Lung (tissue), 11 donors: ENCODE measurements at regions not wholly inside any gene's neighbourhood (a gene's known extent, or its start where the extent isn't known, plus 50 kb on each side); places are given as distances from the start of the nearest gene placed in this dataset.

Source experiments
- ATAC-seq: fragments of 200-7000 bp; cut with Tn5 transposase; one replicate; pipeline ENCODE4 v1.9.1; 2020; ENCODE audit warnings: moderate number of reproducible peaks; ENCODE audit not compliant: insufficient read depth, low FRiP score
- DNase-seq, 3 donors: peaks; one replicate each; pipeline ENCODE4 v3.0.0-alpha.2; 2013 to 2017
- H3K27ac ChIP-seq, 2 donors: one replicate each; pipeline ENCODE4 v1.5.1; 2013; ENCODE audit warnings: mild to moderate bottlenecking in 2 of 2, moderate library complexity in 2 of 2, control low read depth in 1 of 2, inconsistent platforms in 1 of 2, low read depth in 1 of 2, low read length in 1 of 2
- H3K27me3 ChIP-seq, 3 donors: one replicate each; pipeline ENCODE4 v1.5.1; 2013; ENCODE audit warnings: low read length in 2 of 3; ENCODE audit not compliant: control insufficient read depth in 3 of 3, insufficient read depth in 3 of 3
- H3K36me3 ChIP-seq, 4 donors: one replicate each; pipeline ENCODE4 v1.5.1; 2013; ENCODE audit warnings: low read length in 4 of 4, mild to moderate bottlenecking in 1 of 4, moderate library complexity in 1 of 4; ENCODE audit not compliant: control insufficient read depth in 4 of 4, insufficient read depth in 4 of 4
- H3K4me1 ChIP-seq, 5 donors: one replicate each; pipeline ENCODE4 v1.5.1; 2013; ENCODE audit warnings: low read length in 5 of 5, mild to moderate bottlenecking in 2 of 5, moderate library complexity in 1 of 5; ENCODE audit not compliant: control insufficient read depth in 5 of 5, insufficient read depth in 5 of 5
- H3K4me3 ChIP-seq: one replicate; pipeline ENCODE4 v1.5.1; 2013; ENCODE audit warnings: mild to moderate bottlenecking, control low read depth, moderate library complexity
- H3K9ac ChIP-seq, 2 donors: one replicate each; pipeline ENCODE4 v1.5.1; 2013; ENCODE audit warnings: low read length in 2 of 2, control low read depth in 1 of 2; ENCODE audit not compliant: insufficient read depth in 1 of 2
- H3K9me3 ChIP-seq, 4 donors: one replicate each; pipeline ENCODE4 v1.5.1; 2013; ENCODE audit warnings: low read length in 3 of 4, mild to moderate bottlenecking in 1 of 4, moderate library complexity in 1 of 4; ENCODE audit not compliant: control insufficient read depth in 4 of 4, insufficient read depth in 3 of 4
- CTCF ChIP-seq: IDR thresholded peaks from 2 replicates; pipeline ENCODE4 v1.5.1; 2012; ENCODE audit warnings: mild to moderate bottlenecking; ENCODE audit errors: control extremely low read depth, extremely low read depth
- WGBS, 2 donors: extraction: QIAGEN DNeasy Blood & Tissue Kit; methylation state at CpG; one replicate each; pipeline ENCODE4 v1.1.7; 2013; 5-methylcytosine and 5-hydroxymethylcytosine counted together
- donor health status: control.
- donor health status: control.
- donor health status: Bipolar disorder and iron deficiency.
- donor health status: healthy.
- donor health status: DM: yes; HTN: yes; CAD: no.

GRCh38 chr4:120355881-120356280 lies 289.2 kb upstream of the MAD2L1 start:
- no peaks in the 10 kb centered on the region for H3K36me3 ChIP-seq
- no peak overlapping the region for H3K9ac ChIP-seq
- ATAC-seq = no peak
- no peaks in the 10 kb centered on the region for H3K27me3 ChIP-seq
- H3K9me3 ChIP-seq = no peaks in the 10 kb centered on the region
- H3K4me1 ChIP-seq = peaks cover 0 to 3% (median 0%) of the 10 kb centered on the region in 5 donors
- no peak overlapping the region for H3K27ac ChIP-seq
- no peak for TF ChIP-seq CTCF
- DNase-seq = peak in 2 of 3 donors; percentile 34 to 52
- no peak overlapping the region for H3K4me3 ChIP-seq

- ATAC-seq = no peak
- no peaks in the 10 kb centered on the region for H3K9me3 ChIP-seq
- peaks cover 0 to 3% (median 0%) of the 10 kb centered on the region in 5 donors for H3K4me1 ChIP-seq
- no peak overlapping the region for H3K9ac ChIP-seq
- H3K4me3 ChIP-seq = no peak overlapping the region
- no peaks in the 10 kb centered on the region for H3K36me3 ChIP-seq
- 46 to 65% methylated on average over 1 of the region's 1 CpG for WGBS, 2 donors
- no peaks in the 10 kb centered on the region for H3K27me3 ChIP-seq
- no peak for DNase-seq
- no peak overlapping the region for H3K27ac ChIP-seq
- TF ChIP-seq CTCF = no peak
Observed at GRCh38 chr4:120354381-120354780, 287.7 kb upstream of the MAD2L1 start.

- TF ChIP-seq CTCF = no peak
- no peaks in the 10 kb centered on the region for H3K9me3 ChIP-seq
- no peak for ATAC-seq
- no peak overlapping the region for H3K4me3 ChIP-seq
- no peaks in the 10 kb centered on the region for H3K36me3 ChIP-seq
- no peak for DNase-seq
- WGBS, 2 donors = 74 to 85% methylated on average over 6 of the region's 6 CpGs
- no peak overlapping the region for H3K27ac ChIP-seq
- peaks cover 0 to 3% (median 0%) of the 10 kb centered on the region in 5 donors for H3K4me1 ChIP-seq
- no peaks in the 10 kb centered on the region for H3K27me3 ChIP-seq
- no peak overlapping the region for H3K9ac ChIP-seq
Observed at GRCh38 chr4:120353235-120353634, 286.6 kb upstream of the MAD2L1 start.

- no peaks in the 10 kb centered on the region for H3K27me3 ChIP-seq
- H3K36me3 ChIP-seq = no peaks in the 10 kb centered on the region
- H3K9me3 ChIP-seq = no peaks in the 10 kb centered on the region
- H3K9ac ChIP-seq = no peak overlapping the region
- no peak for TF ChIP-seq CTCF
- H3K4me3 ChIP-seq = no peak overlapping the region
- no peak overlapping the region for H3K27ac ChIP-seq
- no peak for ATAC-seq
- DNase-seq = no peak
- peaks cover 0 to 3% (median 0%) of the 10 kb centered on the region in 5 donors for H3K4me1 ChIP-seq
- 92 to 98% methylated on average over 1 of the region's 1 CpG for WGBS, 2 donors
Observed at GRCh38 chr4:120352739-120353138, 286.1 kb upstream of the MAD2L1 start.
